ENCODE measurements at regions not wholly inside any gene's neighbourhood (a gene's known extent, or its start where the extent isn't known, plus 50 kb on each side); places are given as distances from the start of the nearest gene placed in this dataset.

- TF ChIP-seq NFIC (IDR thresholded peaks at IDR 0.05) (no peak), TEAD4 (IDR thresholded peaks at IDR 0.05) (no peak), EP300 (IDR thresholded peaks at IDR 0.05; ENCODE audit: borderline replicate concordance) (no peak), ZBTB7A (IDR thresholded peaks at IDR 0.05; ENCODE audit: low read depth) (no peak), USF1 (IDR thresholded peaks at IDR 0.05) (no peak), FOXM1 (IDR thresholded peaks at IDR 0.05; ENCODE audit: borderline replicate concordance, low read depth) (no peak), MAX (IDR thresholded peaks at IDR 0.05) (no peak), TAF1 (IDR thresholded peaks at IDR 0.05; ENCODE audit: low read depth) (no peak), YY1 (IDR thresholded peaks at IDR 0.05; ENCODE audit: low read depth) (no peak), REST (IDR thresholded peaks at IDR 0.05; ENCODE audit: low read depth) (no peak), CEBPB (IDR thresholded peaks at IDR 0.05) (no peak), EGR1 (IDR thresholded peaks at IDR 0.05) (no peak), RAD21 (IDR thresholded peaks at IDR 0.05; ENCODE audit: low read depth) (no peak), TCF12 (IDR thresholded peaks at IDR 0.05; ENCODE audit: low read depth) (no peak), CREB1 (IDR thresholded peaks at IDR 0.05; ENCODE audit: low read depth) (no peak)
Observed at GRCh38 chr9:109632817-109633216, 134.7 kb upstream of the PTPN3 start.

- TF ChIP-seq EGR1 (IDR thresholded peaks at IDR 0.05) (no peak), REST (IDR thresholded peaks at IDR 0.05; ENCODE audit: low read depth) (no peak), CREB1 (IDR thresholded peaks at IDR 0.05; ENCODE audit: low read depth) (no peak), TAF1 (IDR thresholded peaks at IDR 0.05; ENCODE audit: low read depth) (no peak), FOXM1 (IDR thresholded peaks at IDR 0.05; ENCODE audit: borderline replicate concordance, low read depth) (no peak), MAX (IDR thresholded peaks at IDR 0.05) (no peak), CEBPB (IDR thresholded peaks at IDR 0.05) (no peak), NFIC (IDR thresholded peaks at IDR 0.05) (no peak), USF1 (IDR thresholded peaks at IDR 0.05) (no peak), EP300 (IDR thresholded peaks at IDR 0.05; ENCODE audit: borderline replicate concordance) (no peak), TCF12 (IDR thresholded peaks at IDR 0.05; ENCODE audit: low read depth) (no peak), TEAD4 (IDR thresholded peaks at IDR 0.05) (no peak), RAD21 (IDR thresholded peaks at IDR 0.05; ENCODE audit: low read depth) (no peak)
Observed at GRCh38 chr9:109639674-109640579, 140.1 kb upstream of the PALM2AKAP2 start.

- no peak for TF ChIP-seq EP300 (IDR thresholded peaks at IDR 0.05; ENCODE audit: borderline replicate concordance)
- TF ChIP-seq CEBPB (IDR thresholded peaks at IDR 0.05), result no peak
- no peak for TF ChIP-seq MAX (IDR thresholded peaks at IDR 0.05)
- no peak for TF ChIP-seq TAF1 (IDR thresholded peaks at IDR 0.05; ENCODE audit: low read depth)
- no peak for TF ChIP-seq NFIC (IDR thresholded peaks at IDR 0.05)
- no peak for TF ChIP-seq ZBTB7A (IDR thresholded peaks at IDR 0.05; ENCODE audit: low read depth)
- TF ChIP-seq FOXM1 (IDR thresholded peaks at IDR 0.05; ENCODE audit: borderline replicate concordance, low read depth), result no peak
- no peak for TF ChIP-seq USF1 (IDR thresholded peaks at IDR 0.05)
- no peak for TF ChIP-seq CREB1 (IDR thresholded peaks at IDR 0.05; ENCODE audit: low read depth)
- no peak for TF ChIP-seq TEAD4 (IDR thresholded peaks at IDR 0.05)
- no peak for TF ChIP-seq REST (IDR thresholded peaks at IDR 0.05; ENCODE audit: low read depth)
- TF ChIP-seq TCF12 (IDR thresholded peaks at IDR 0.05; ENCODE audit: low read depth), result no peak
- no peak for TF ChIP-seq RAD21 (IDR thresholded peaks at IDR 0.05; ENCODE audit: low read depth)
Observed at GRCh38 chr9:109640580-109641371, 139.2 kb upstream of the PALM2AKAP2 start.
